Keratinocyte (primary cell): ENCODE measurements at regions not wholly inside any gene's neighbourhood (a gene's known extent, or its start where the extent isn't known, plus 50 kb on each side); places are given as distances from the start of the nearest gene placed in this dataset.

Experiments used
- CTCF ChIP-seq, 3 experiments: IDR thresholded peaks in 1 of 3; conservative IDR thresholded peaks in 1 of 3; optimal IDR thresholded peaks in 1 of 3; 2 replicates in 2 of 3; 3 replicates in 1 of 3; pipeline versions ENCODE3 to v1.5.1; 2011; ENCODE audit warnings: low read length in 3 of 3, mild to moderate bottlenecking in 3 of 3, moderate library complexity in 2 of 3, control low read depth in 1 of 3, inconsistent platforms in 1 of 3; ENCODE audit not compliant: insufficient read depth in 2 of 3; ENCODE audit errors: extremely low read depth in 1 of 3
- EZH2 ChIP-seq: IDR thresholded peaks from one replicate; pipeline ENCODE4 v1.6.1; 2012; ENCODE audit warnings: inconsistent platforms, mild to moderate bottlenecking, low read length, moderate library complexity

GRCh38 chr7:13259930-13260329 is 572.5 kb downstream of the ARL4A start:
- no peak for TF ChIP-seq EZH2
- TF ChIP-seq CTCF (optimal IDR thresholded peaks at IDR 0.05 in 1 of 3, IDR thresholded peaks at IDR 0.05 in 1 of 3, conservative IDR thresholded peaks at IDR 0.05 in 1 of 3; ENCODE audit: extremely low read depth in 1 of 3, insufficient read depth in 2 of 3, low read length in 3 of 3): no peak
